GM21515 (cell line): ENCODE measurements at regions not wholly inside any gene's neighbourhood (a gene's known extent, or its start where the extent isn't known, plus 50 kb on each side); places are given as distances from the start of the nearest gene placed in this dataset.

ENCODE experiments used
- ATAC-seq: cut with Tn5 transposase; IDR thresholded peaks from one replicate; pipeline ENCODE4 v1.9.1; 2021; ENCODE audit not compliant: unreplicated experiment

DNA sequence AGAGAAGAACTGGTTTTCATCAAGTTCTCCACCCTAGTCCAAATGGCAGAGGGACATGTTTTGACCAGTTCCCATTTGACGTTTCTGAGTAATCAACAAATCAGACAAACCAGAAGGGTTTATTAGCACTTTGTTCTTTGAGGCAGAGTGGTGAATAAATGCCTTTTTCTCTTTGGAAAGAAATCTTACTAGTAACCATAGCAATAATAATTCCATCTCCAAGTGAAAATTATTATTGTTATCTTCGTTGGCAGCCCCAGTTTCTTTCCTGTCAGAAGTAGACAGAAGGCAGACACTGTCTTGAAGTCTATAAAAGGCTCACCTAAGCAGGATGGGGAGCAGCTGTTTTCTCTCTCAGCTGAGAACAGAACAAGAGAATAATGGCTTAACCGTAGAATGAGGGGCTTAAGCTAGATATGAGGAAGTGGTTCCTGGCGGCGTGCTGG is 391.6 kb downstream of the PBX1 start:
- ATAC-seq: no peak

DNA sequence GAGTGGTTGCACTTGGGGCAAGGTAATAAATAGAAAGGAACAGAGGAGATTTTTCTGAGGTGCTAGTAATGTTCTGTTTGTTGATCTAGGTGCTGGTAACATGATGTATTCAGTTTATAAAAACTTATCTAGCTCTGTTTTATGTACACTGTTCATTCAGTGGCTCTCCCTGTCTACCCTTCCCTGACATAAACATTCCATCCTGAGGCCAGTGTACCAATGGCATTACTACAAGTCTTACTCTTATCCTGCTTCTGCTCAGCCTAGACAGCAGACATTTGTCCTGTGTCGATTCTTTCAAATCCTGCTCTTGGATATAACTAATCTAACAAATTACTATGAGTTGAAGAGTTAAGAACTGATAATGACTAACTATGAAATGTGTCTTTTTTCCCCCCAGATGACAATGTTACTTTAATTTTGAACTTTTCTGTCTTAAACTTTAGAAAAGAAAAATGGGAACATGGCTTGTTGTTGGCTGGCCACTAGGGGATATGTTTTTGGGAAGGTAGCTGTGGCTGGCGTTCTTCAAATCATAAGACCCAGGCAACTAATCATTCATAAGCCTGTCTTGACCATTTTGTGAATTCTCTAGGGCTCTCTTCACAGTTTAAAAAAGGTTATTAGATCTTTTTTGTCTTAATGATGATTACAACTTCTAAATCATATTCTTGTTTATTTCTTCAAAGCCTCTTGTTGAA is 390.9 kb downstream of the PBX1 start:
- ATAC-seq: no peak

DNA sequence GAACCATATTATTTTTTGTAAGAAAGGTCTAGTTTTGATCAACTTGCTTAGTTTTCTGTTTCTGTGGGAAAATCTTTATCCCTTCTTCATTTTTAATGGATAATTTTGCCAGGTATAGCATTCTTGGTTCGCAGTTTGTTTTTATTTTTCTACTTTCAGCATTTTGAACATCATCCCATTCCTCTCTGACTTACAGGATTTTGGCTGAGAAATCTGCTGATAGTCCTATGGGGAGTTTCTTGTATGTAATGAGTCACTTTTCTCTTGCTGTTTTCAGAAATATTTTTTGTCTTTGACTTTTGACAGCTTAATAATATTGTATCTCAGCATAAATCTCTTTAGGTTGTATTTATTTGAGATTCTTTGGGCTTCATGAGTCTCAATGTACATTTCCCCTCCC is 389.1 kb downstream of the PBX1 start:
- no peak for ATAC-seq

DNA sequence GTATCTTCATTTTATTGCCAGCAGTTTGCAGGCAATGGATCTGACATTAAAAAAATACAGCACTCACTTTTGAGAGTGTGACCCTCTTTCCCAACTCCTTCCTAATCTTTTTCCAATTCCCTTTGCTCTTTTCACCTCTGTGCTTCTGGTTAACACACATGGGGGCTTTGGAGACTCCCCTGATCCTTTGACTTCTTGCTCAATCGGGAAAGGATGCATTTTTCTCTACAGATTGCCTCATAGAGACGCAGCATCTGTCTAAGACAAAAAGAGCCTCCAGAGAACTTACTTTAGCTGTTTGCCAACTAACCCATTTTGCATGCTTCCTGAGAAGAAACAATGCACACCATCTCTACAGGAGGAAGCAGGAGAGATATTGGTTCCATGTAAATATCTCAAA is 378.3 kb downstream of the PBX1 start:
- ATAC-seq: no peak

DNA sequence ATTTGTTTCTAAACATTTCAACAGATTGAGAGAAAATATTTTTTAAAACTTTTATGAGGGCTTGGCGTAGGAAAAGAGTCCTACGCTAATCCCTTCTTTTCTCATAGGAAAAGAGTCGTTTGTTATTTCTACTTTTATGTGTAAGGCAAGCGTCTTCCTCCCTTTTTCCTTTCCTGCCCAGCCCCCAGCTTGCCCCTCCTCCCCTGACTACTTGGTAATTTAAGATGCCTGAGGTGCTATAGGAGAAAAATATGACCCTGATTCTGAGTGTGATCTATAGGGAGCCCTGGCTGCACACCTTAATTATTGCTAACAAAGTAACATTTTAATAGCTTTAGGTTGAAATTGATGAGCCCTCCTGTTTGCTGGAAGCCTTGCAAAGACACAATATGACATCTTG is 373.6 kb downstream of the PBX1 start:
- ATAC-seq: no peak

DNA sequence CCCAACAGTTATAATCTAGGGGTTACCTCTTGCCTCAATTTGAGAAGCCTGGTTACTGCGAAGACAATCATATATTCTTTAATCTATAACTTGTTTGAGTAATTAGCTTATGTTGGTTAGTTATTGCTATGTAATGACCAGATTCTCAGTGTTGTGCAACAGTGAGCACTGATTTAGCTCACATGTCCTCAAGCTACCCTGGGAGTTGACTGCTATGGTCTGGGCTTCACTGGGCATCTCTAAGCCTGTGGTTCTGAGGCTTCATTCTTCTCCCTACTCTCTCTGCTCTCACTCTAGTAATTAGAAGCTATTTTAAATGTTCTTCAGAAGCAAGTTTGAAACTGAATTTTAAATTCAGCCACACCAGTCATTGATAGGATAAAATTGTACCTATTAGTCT is 371.8 kb downstream of the PBX1 start:
- ATAC-seq: no peak

DNA sequence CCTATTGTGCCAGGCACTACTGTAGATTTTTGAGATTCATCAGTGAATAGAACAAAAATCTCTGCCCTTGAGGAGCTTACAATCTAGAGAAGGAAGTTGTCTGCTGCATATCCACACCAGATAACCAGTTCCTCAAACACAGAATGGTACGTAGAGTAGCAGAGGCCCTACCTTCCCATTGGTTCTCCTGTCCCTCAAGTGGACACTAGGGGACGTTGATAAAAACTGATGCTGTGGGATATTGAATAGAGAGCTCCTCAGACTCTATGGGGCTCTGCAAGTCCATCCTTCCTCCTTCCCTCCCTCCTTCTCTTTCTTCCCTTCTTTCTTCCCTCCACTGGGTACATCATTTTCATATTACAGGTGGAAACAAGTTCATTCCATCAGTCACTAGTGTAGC is 371.3 kb downstream of the PBX1 start:
- no peak for ATAC-seq

DNA sequence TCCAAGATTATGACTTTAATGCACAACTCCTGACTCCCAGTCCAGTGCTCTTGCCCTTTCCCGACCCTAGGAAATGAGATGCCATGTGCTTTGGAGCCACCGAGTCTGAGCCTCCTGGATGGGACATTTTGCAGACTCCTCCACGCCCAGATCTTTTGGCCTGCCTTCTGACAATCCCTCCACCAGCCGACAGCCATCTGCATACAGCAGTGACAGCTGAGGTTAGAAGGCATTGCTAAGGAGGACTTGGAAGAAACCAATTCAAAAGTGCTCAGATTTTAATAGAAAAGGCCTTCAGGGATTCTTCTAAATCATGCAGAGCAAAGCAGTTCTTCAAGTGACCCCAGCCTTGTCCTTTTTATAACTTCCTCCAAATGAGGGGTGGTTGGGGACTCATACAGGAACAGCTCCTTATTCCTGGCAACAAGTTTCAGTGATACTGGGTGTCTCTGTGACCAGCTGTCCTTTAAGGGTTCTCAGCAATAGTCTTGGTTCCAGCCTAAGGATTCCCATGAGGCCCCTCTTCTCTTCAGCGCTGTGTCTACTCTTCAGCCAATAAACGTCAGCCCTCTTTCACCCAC is 369.3 kb downstream of the PBX1 start:
- no peak for ATAC-seq

DNA sequence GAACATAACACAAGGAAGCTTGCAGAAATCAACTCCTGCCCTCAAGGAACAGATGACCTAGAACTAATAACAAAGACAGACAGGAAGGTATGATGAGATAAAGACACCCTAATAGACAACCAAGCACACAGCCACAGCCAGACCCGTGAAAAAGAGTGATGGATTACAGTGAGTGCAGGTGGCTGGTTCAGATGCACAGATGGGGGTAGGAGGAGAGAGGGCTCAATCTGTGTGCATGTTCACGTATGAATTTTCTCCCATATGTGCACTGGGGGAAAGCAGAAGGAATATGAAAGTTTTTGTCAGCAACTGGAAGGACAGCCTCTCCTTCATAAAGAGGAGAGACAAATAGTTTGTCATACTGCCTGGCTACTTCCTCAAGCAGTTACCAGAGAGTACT is 367.1 kb downstream of the PBX1 start:
- no peak for ATAC-seq

DNA sequence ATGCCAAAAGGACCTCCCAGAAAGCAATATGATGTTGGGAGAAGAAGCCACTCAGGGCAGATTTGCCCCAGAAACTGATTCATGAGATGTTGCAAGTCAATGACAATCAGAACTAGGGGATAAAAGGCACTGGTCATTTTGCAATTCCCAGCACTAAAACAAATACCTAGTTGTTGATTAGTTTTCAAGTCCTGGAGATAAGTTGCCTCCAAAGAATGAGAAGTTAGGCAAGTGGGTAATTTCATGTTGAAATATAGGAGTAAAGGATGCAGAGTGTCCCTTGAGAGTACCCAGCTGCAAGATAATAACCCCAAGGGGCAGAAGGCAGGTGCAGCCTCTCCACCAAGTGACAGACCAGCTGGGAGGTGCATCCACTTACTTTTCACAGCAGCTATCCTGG is 363.6 kb downstream of the PBX1 start:
- ATAC-seq: no peak

DNA sequence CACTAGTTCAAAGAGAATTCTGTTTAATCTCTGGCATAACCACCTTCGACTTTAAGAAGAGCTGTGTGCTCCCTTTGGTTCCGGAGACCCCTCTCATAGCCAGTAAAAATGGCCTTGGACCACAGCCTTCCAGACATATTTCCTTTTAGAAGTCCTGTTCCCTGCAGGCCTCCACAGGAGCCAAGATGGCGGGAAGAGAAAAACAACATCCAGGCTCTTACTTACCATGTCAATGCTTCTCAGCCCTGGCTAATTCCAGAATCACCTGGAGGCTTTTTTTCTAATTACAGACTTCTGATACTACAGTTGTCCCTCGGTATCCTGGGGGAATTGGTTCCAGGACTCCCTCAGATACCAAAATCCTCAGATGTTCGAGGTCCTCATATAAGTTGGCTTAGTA is 362.5 kb downstream of the PBX1 start:
- no peak for ATAC-seq

DNA sequence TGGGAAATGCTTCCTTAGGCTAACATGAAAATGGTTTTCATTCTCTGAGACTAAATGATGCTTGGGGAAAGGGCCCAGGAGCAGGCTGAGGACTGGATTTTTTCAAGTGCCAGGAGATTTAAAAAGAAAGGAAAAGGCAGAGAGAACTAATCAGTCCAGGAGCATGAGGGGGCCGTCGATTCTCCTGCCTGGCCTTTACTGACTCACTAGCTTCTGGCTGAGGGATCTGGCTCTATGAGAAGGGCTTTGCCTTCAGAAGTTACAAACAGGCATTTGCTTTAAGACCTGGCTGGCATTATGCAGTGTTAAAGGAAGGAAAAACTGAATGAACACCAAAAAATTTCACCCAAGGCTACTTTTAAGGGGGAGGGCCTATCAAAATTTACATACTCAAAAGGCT is 359.2 kb downstream of the PBX1 start:
- no peak for ATAC-seq

DNA sequence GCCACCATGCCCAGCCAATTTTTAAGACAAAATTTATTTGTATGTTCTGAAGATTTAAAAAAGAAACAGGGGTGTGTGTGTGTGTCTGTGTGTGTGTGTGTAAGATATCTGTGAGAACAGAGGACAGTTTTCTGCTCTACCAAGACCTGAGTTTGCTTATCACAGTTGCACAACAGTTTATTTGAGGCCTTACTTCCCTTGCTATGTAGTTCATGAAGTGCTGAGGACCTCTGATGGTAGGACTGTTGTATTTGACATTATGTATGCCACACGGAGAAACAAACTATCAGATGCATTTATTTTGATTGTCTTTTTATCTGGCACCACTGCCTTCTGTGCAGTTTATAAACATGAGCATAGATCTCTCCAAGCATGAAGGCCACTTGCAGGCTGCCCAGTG is 355.2 kb downstream of the PBX1 start:
- no peak for ATAC-seq

DNA sequence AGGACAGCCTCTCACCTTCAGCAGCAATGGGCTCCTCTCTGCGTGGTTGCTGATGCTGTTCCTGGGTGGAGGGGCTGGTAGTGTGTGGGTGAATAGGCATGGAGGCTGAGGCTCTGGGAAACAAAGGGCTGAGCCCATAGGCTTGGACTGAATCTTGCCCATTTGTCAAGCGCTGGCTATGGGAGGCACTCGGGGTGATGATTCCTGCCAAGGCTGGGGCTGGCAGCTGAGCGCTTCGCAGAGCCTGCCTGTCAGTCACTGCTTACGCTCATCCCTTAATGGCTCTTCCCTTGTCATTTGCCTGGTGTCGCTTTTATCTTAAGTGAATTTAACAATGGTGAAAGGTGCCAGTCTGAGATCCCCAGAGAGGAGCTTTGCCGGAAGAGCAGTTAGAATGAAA is 353.3 kb downstream of the PBX1 start:
- no peak for ATAC-seq

DNA sequence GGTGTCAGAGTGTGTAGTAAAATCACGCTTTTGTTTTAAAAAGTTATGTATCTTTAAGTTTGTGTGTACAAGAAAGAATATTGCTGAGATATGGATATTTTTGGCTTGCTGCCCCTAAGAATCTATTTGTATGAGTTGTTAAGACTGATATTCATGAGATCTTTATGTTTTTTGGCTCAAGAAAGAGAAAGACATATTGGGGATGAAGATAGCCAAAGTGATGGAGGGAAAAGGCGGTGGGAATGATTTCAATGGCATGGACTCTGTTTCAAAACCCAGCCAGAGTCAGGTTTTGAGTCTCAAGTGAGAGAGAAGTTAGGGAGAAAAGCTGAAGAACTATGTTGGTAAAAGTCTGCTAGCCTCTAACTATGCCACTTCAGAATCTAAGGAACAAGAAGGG is 351.7 kb downstream of the PBX1 start:
- ATAC-seq: no peak

DNA sequence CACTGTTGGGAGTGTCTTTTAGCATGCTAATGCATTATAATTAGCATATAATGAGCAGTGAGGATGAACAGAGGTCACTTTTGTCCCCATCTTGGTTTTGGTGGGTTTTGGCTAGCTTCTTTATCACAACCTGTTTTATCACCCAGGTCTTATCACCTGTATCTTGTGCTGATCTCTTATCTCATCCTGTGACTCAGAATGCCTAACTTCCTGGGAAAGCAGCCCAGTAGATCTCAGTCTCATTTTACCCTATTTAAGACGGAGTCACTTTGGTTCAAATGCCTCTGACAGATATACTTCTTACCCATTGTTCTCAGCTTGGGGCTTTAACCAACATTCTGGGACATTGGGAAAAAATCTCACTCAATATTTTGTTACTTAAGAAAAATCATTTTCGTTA is 348.7 kb downstream of the PBX1 start:
- no peak for ATAC-seq

DNA sequence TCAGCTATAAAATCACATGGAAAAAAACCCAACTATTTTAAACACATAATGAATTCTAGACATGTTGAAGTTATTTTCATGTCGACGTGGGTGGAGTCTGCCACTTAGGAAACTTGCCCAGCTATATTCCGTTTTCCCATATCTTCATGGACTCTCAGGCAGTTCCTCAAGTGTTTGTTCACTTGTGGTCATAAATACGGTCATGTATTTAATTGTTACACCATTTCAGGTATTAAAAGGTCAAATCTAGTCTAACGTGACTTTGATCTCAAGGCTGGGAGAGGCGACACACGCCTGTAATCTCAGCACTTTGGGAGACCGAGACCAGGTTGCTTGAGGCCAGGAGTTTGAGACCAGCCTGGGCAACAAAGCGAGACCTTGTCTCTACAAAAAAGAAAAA is 346.9 kb downstream of the PBX1 start:
- no peak for ATAC-seq

DNA sequence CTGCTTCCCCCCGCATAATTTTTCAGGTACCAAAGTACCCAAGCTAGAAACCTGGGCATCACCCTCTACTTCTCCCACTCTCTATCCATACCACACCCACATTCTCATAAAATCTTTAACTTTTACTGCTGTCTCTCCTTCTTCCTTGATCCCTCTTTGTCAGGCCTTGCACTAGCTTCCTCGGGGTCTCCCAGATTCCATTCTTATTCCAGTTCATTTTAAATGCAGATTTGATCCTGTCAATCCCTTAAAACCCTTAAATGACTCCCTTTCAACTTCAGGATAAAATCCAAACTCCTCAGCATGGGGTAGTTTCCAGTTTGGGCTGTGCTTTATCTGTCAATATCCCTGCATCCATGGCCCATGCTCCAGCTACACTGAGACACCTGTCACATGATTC is 343.5 kb downstream of the PBX1 start:
- ATAC-seq: no peak
